ENCODE measurements at regions not wholly inside any gene's neighbourhood (a gene's known extent, or its start where the extent isn't known, plus 50 kb on each side); places are given as distances from the start of the nearest gene placed in this dataset.
"Not testable (repeated sequence)": the region's sequence is repeated elsewhere in the genome, so short reads cannot be mapped to it uniquely, and the experiment has no call there.

- no peaks in the 10 kb centered on the region for H3K9me3 Mint-ChIP-seq (ENCODE audit: unreplicated experiment)
- H3K27me3 Mint-ChIP-seq (ENCODE audit: unreplicated experiment): no peaks in the 10 kb centered on the region
- no peaks in the 10 kb centered on the region for H3K36me3 Mint-ChIP-seq (ENCODE audit: low read depth, unreplicated experiment)
- no peaks in the 10 kb centered on the region for H3K4me1 Mint-ChIP-seq (ENCODE audit: unreplicated experiment)
- TF ChIP-seq CTCF (IDR thresholded peaks at IDR 0.05; ENCODE audit: unreplicated experiment): no peak
- no peak overlapping the region for H3K4me3 Mint-ChIP-seq (ENCODE audit: unreplicated experiment)
- DNase-seq (ENCODE audit: low spot score): no peak
- no peak overlapping the region for H3K27ac Mint-ChIP-seq (ENCODE audit: unreplicated experiment)
These were observed 126.5 kb upstream of the PAM start for GRCh38 chr5:102628441-102629175.

- H3K9me3 Mint-ChIP-seq (ENCODE audit: unreplicated experiment): no peaks in the 10 kb centered on the region
- no peak for DNase-seq (ENCODE audit: low spot score)
- no peak for TF ChIP-seq CTCF (IDR thresholded peaks at IDR 0.05; ENCODE audit: unreplicated experiment)
- no peaks in the 10 kb centered on the region for H3K27me3 Mint-ChIP-seq (ENCODE audit: unreplicated experiment)
- no peak overlapping the region for H3K27ac Mint-ChIP-seq (ENCODE audit: unreplicated experiment)
- no peaks in the 10 kb centered on the region for H3K4me1 Mint-ChIP-seq (ENCODE audit: unreplicated experiment)
- no peaks in the 10 kb centered on the region for H3K36me3 Mint-ChIP-seq (ENCODE audit: low read depth, unreplicated experiment)
- no peak overlapping the region for H3K4me3 Mint-ChIP-seq (ENCODE audit: unreplicated experiment)
These were observed 125.1 kb upstream of the PAM start for GRCh38 chr5:102629827-102630605.

GRCh38 chr5:102635399-102635798 is 119.7 kb upstream of the PAM start:
- DNase-seq (ENCODE audit: low spot score); H3K9me3 Mint-ChIP-seq (ENCODE audit: unreplicated experiment); H3K27ac Mint-ChIP-seq (ENCODE audit: unreplicated experiment); H3K4me1 Mint-ChIP-seq (ENCODE audit: unreplicated experiment); H3K36me3 Mint-ChIP-seq (ENCODE audit: low read depth, unreplicated experiment); H3K4me3 Mint-ChIP-seq (ENCODE audit: unreplicated experiment); H3K27me3 Mint-ChIP-seq (ENCODE audit: unreplicated experiment): not testable (repeated sequence)

GRCh38 chr5:102638316-102638715 is 116.8 kb upstream of the PAM start:
- no peak for DNase-seq (ENCODE audit: low spot score)
- no peaks in the 10 kb centered on the region for H3K36me3 Mint-ChIP-seq (ENCODE audit: low read depth, unreplicated experiment)
- H3K4me3 Mint-ChIP-seq (ENCODE audit: unreplicated experiment): no peak overlapping the region
- no peaks in the 10 kb centered on the region for H3K9me3 Mint-ChIP-seq (ENCODE audit: unreplicated experiment)
- H3K27me3 Mint-ChIP-seq (ENCODE audit: unreplicated experiment): no peaks in the 10 kb centered on the region
- no peaks in the 10 kb centered on the region for H3K4me1 Mint-ChIP-seq (ENCODE audit: unreplicated experiment)
- no peak overlapping the region for H3K27ac Mint-ChIP-seq (ENCODE audit: unreplicated experiment)
- no peak for TF ChIP-seq CTCF (IDR thresholded peaks at IDR 0.05; ENCODE audit: unreplicated experiment)

GRCh38 chr5:102638912-102639652 is 116.0 kb upstream of the PAM start:
- H3K36me3 Mint-ChIP-seq (ENCODE audit: low read depth, unreplicated experiment): no peaks in the 10 kb centered on the region
- H3K4me3 Mint-ChIP-seq (ENCODE audit: unreplicated experiment): no peak overlapping the region
- no peaks in the 10 kb centered on the region for H3K4me1 Mint-ChIP-seq (ENCODE audit: unreplicated experiment)
- H3K27me3 Mint-ChIP-seq (ENCODE audit: unreplicated experiment): no peaks in the 10 kb centered on the region
- TF ChIP-seq CTCF (IDR thresholded peaks at IDR 0.05; ENCODE audit: unreplicated experiment): no peak
- no peak overlapping the region for H3K27ac Mint-ChIP-seq (ENCODE audit: unreplicated experiment)
- DNase-seq (ENCODE audit: low spot score): no peak
- no peaks in the 10 kb centered on the region for H3K9me3 Mint-ChIP-seq (ENCODE audit: unreplicated experiment)
